Chondrocyte (in vitro differentiated cells): ENCODE measurements at regions not wholly inside any gene's neighbourhood (a gene's known extent, or its start where the extent isn't known, plus 50 kb on each side); places are given as distances from the start of the nearest gene placed in this dataset.
"Not testable (repeated sequence)": the region's sequence is repeated elsewhere in the genome, so short reads cannot be mapped to it uniquely, and the experiment has no call there.

ENCODE experiments used
- DNase-seq: peaks from one replicate; pipeline ENCODE4 v3.0.0; 2021; ENCODE audit warnings: mixed read lengths, low spot score
- H3K27ac Mint-ChIP-seq: one replicate; pipeline ENCODE4 v1.8.0; 2021; ENCODE audit warnings: mild to moderate bottlenecking, moderate library complexity, mixed read lengths; ENCODE audit not compliant: unreplicated experiment
- H3K27me3 Mint-ChIP-seq: 2 replicates; pipeline ENCODE4 v1.8.0; 2021; ENCODE audit warnings: low read depth, mixed read lengths
- H3K36me3 Mint-ChIP-seq: 2 replicates; pipeline ENCODE4 v1.8.0; 2021; ENCODE audit warnings: low read depth, mixed read lengths
- H3K4me1 Mint-ChIP-seq: 2 replicates; pipeline ENCODE4 v1.8.0; 2021; ENCODE audit warnings: low read depth, mild to moderate bottlenecking, mixed read lengths
- H3K4me3 Mint-ChIP-seq: one replicate; pipeline ENCODE4 v1.8.0; 2021; ENCODE audit warnings: mild to moderate bottlenecking, moderate library complexity, mixed read lengths; ENCODE audit not compliant: unreplicated experiment
- H3K9me3 Mint-ChIP-seq: 2 replicates; pipeline ENCODE4 v1.8.0; 2021; ENCODE audit warnings: low read depth, mixed read lengths
- CTCF ChIP-seq: fragments of 200-600 bp; sonication (generic); IDR thresholded peaks from 2 replicates; pipeline ENCODE4 v1.5.0; 2021; ENCODE audit warnings: antibody characterized with exemption, mild to moderate bottlenecking, moderate library complexity

DNA sequence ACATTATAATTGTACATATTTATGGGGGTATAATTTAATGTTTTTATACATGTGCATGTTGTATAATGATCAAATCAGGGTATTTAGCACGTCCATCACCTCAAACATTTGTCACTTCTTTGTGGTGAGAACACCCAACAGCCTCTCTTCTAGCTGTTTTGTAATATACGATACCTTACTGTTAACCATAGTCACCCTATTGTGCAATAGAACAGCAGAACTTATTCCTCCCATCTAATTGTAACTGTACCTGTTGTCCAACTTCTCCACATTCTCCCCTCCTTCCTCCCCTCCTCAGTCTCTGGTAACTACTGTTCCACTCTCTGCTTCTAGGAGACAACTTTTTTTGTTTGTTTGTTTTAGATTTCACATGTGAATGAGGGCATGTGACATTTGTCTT, 197.0 kb upstream of the PKP2 start:
- Mint-ChIP-seq H3K4me3 (no peak overlapping the region), H3K27me3 (peaks cover 4% of the 10 kb centered on the region), H3K27ac (no peak overlapping the region), H3K9me3 (no peaks in the 10 kb centered on the region), H3K4me1 (no peaks in the 10 kb centered on the region), H3K36me3 (no peaks in the 10 kb centered on the region)
- DNase-seq = no peak
- no peak for TF ChIP-seq CTCF

DNA sequence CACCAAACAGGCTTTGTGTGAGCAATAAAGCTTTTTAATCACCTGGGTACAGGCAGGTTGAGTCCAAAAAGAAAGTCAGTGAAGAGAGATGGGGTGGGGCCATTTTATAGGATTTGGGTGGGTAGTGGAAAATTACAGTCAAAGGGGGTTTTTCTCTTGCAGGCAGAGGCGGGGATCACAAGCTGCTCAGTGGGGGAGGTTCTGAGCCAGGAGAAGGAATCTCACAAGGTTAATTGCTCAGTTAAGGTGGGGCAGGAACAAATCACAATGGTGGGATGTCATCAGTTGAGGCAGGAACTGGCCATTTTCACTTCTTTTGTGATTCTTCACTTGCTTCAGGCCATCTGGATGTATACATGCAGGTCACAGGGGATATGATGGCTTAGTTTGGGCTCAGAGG, 191.3 kb upstream of the PKP2 start:
- not testable (repeated sequence) for H3K4me1 Mint-ChIP-seq, H3K27me3 Mint-ChIP-seq, H3K36me3 Mint-ChIP-seq, H3K27ac Mint-ChIP-seq, DNase-seq, H3K9me3 Mint-ChIP-seq, H3K4me3 Mint-ChIP-seq

DNA sequence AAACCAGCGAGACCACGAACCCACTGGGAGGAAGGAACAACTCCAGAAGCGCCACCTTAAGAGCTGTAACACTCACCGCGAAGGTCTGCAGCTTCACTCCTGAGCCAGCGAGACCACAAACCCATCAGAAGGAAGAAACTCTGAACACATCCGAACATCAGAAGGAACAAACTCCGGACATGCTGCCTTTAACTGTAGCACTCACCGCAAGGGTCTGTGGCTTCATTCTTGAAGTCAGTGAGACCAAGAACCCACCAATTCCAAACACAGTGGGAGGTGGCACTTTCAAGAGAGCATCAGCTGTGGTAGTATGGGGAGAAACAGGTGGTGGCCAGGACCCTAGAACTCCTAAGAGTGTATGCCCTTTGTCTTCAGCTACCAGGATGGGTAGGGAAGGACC, 179.8 kb upstream of the PKP2 start:
- DNase-seq, H3K36me3 Mint-ChIP-seq, H3K27ac Mint-ChIP-seq, H3K27me3 Mint-ChIP-seq, H3K4me3 Mint-ChIP-seq, H3K4me1 Mint-ChIP-seq: not testable (repeated sequence)
- peaks cover 22% of the 10 kb centered on the region for H3K9me3 Mint-ChIP-seq

GRCh38 chr12:33075130-33075766, 178.7 kb upstream of the PKP2 start:
- not testable (repeated sequence) for H3K27me3 Mint-ChIP-seq

DNA sequence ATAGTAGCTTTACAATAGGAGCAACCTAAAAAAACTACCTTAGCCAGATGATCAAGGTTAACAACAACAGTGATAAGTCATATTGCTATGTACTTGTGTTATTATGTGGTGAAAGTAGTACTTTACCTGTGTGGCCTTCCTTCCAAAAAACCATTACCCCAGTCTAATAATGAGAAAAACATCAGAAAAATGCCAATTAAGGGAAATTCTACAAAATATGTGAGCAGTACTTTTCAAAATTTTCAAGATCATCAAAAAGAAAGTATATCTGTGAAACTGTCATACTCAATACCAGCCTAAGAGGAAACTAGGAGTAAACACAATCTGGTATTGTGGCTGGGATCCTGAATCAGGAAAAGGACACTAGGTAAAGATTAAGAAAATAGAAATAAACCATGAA, 165.3 kb upstream of the PKP2 start:
- TF ChIP-seq CTCF = no peak
- no peaks in the 10 kb centered on the region for H3K27me3 Mint-ChIP-seq
- no peaks in the 10 kb centered on the region for H3K4me1 Mint-ChIP-seq
- no peak for DNase-seq
- no peaks in the 10 kb centered on the region for H3K36me3 Mint-ChIP-seq
- no peak overlapping the region for H3K4me3 Mint-ChIP-seq
- peaks cover 11% of the 10 kb centered on the region for H3K9me3 Mint-ChIP-seq
- H3K27ac Mint-ChIP-seq = no peak overlapping the region

More at GRCh38 chr12:33075130-33075766, 178.7 kb upstream of the PKP2 start:
- H3K4me3 Mint-ChIP-seq, H3K4me1 Mint-ChIP-seq, H3K27ac Mint-ChIP-seq, H3K36me3 Mint-ChIP-seq, DNase-seq: not testable (repeated sequence)
- H3K9me3 Mint-ChIP-seq = peaks cover 24% of the 10 kb centered on the region

GRCh38 chr12:33054371-33054770, 157.8 kb upstream of the PKP2 start:
- Mint-ChIP-seq H3K27ac (no peak overlapping the region), H3K4me1 (no peaks in the 10 kb centered on the region), H3K4me3 (no peak overlapping the region), H3K27me3 (peaks cover 15% of the 10 kb centered on the region), H3K9me3 (no peaks in the 10 kb centered on the region), H3K36me3 (no peaks in the 10 kb centered on the region)
- no peak for TF ChIP-seq CTCF
- no peak for DNase-seq
